Vagina (tissue), 2 donors: ENCODE measurements at regions not wholly inside any gene's neighbourhood (a gene's known extent, or its start where the extent isn't known, plus 50 kb on each side); places are given as distances from the start of the nearest gene placed in this dataset.

Experiments
- DNase-seq, 2 donors: peaks; one replicate each; pipeline ENCODE4 v3.0.0-alpha.2; 2017; ENCODE audit errors: extremely low spot score in 2 of 2
- H3K27ac ChIP-seq: fragments of 200-600 bp; sonication (generic); one replicate; pipeline ENCODE4 v1.5.1; 2019
- H3K27me3 ChIP-seq: fragments of 200-600 bp; sonication (generic); one replicate; pipeline ENCODE4 v1.5.1; 2019
- H3K36me3 ChIP-seq, 2 donors: fragments of 200-600 bp; sonication (generic); one replicate each; pipeline ENCODE4 v1.5.1; 2017 to 2019
- H3K4me1 ChIP-seq: fragments of 200-600 bp; sonication (generic); one replicate; pipeline ENCODE4 v1.5.1; 2019
- H3K4me3 ChIP-seq, 2 donors: fragments of 200-600 bp; sonication (generic); 1 replicate in 1 of 2; 2 replicates in 1 of 2; pipeline ENCODE4 v1.5.1; 2016 to 2019
- H3K9me3 ChIP-seq: fragments of 200-600 bp; sonication (generic); one replicate; pipeline ENCODE4 v1.5.1; 2019
- CTCF ChIP-seq, 3 experiments: fragments of 450-650 bp in 2 of 3; fragments of 200-600 bp in 1 of 3; sonication (generic) in 1 of 3; IDR thresholded peaks; one replicate each; pipeline ENCODE4 v1.5.1; 2017 to 2019; ENCODE audit warnings: antibody characterized with exemption in 3 of 3, mild to moderate bottlenecking in 2 of 3, moderate library complexity in 2 of 3
- POLR2A ChIP-seq, 2 donors: fragments of 450-650 bp; IDR thresholded peaks; one replicate each; pipeline ENCODE4 v1.6.1; 2017; ENCODE audit warnings: antibody characterized with exemption in 2 of 2, mild to moderate bottlenecking in 2 of 2, moderate library complexity in 2 of 2
- POLR2AphosphoS5 ChIP-seq, 2 donors: sonication (generic); formaldehyde crosslinking; IDR thresholded peaks; one replicate each; pipeline ENCODE4 v1.9.0; 2017; ENCODE audit warnings: antibody characterized with exemption in 2 of 2, mild to moderate bottlenecking in 2 of 2, low read depth in 1 of 2; ENCODE audit not compliant: insufficient read depth in 1 of 2
- intact Hi-C: fragments of 100-400 bp; cut with DNase I; formaldehyde crosslinking; loops from one replicate; pipeline ENCODE4 v1.15.1; 2023

GRCh38 chr5:38099205-38100168 is 158.9 kb upstream of the EGFLAM start:
- DNase-seq = no peak
- TF ChIP-seq CTCF (IDR thresholded peaks at IDR 0.05) (no peak), POLR2A (IDR thresholded peaks at IDR 0.05) (no peak), POLR2AphosphoS5 (IDR thresholded peaks at IDR 0.05; ENCODE audit: insufficient read depth in 1 of 2, low read depth in 1 of 2) (no peak)
- intact Hi-C loops = no loop called here

GRCh38 chr5:38094889-38095288 is 163.5 kb upstream of the EGFLAM start:
- intact Hi-C loops = no loop called here
- H3K4me1 ChIP-seq = no peaks in the 10 kb centered on the region

More at GRCh38 chr5:38099205-38100168, 158.9 kb upstream of the EGFLAM start:
- Histone ChIP-seq H3K9me3 (no peaks in the 10 kb centered on the region), H3K36me3 (no peaks in the 10 kb centered on the region), H3K4me1 (no peaks in the 10 kb centered on the region), H3K27me3 (no peaks in the 10 kb centered on the region), H3K27ac (no peak overlapping the region), H3K4me3 (no peak overlapping the region)

GRCh38 chr5:38093855-38094254 is 164.5 kb upstream of the EGFLAM start:
- DNase-seq = no peak

More at GRCh38 chr5:38094889-38095288, 163.5 kb upstream of the EGFLAM start:
- H3K27me3 ChIP-seq = no peaks in the 10 kb centered on the region
- no peak for DNase-seq
- no peaks in the 10 kb centered on the region for H3K9me3 ChIP-seq
- no peak overlapping the region for H3K4me3 ChIP-seq
- no peak overlapping the region for H3K27ac ChIP-seq
- TF ChIP-seq POLR2AphosphoS5 (IDR thresholded peaks at IDR 0.05; ENCODE audit: insufficient read depth in 1 of 2, low read depth in 1 of 2) = no peak
- no peaks in the 10 kb centered on the region for H3K36me3 ChIP-seq

GRCh38 chr5:38086777-38087176 is 171.6 kb upstream of the EGFLAM start:
- Histone ChIP-seq H3K4me3 (no peak overlapping the region), H3K27me3 (no peaks in the 10 kb centered on the region), H3K4me1 (no peaks in the 10 kb centered on the region), H3K36me3 (no peaks in the 10 kb centered on the region), H3K9me3 (no peaks in the 10 kb centered on the region), H3K27ac (no peak overlapping the region)
- no peak for TF ChIP-seq CTCF (IDR thresholded peaks at IDR 0.05)
- intact Hi-C loops = no loop called here
- DNase-seq = no peak

More at GRCh38 chr5:38093855-38094254, 164.5 kb upstream of the EGFLAM start:
- H3K9me3 ChIP-seq = no peaks in the 10 kb centered on the region
- H3K27ac ChIP-seq = no peak overlapping the region
- H3K36me3 ChIP-seq = no peaks in the 10 kb centered on the region
- no peaks in the 10 kb centered on the region for H3K27me3 ChIP-seq
- no peak overlapping the region for H3K4me3 ChIP-seq
- intact Hi-C loops = no loop called here
- TF ChIP-seq POLR2A (IDR thresholded peaks at IDR 0.05) (no peak), POLR2AphosphoS5 (IDR thresholded peaks at IDR 0.05; ENCODE audit: insufficient read depth in 1 of 2, low read depth in 1 of 2) (no peak), CTCF (IDR thresholded peaks at IDR 0.05) (no peak)
- no peaks in the 10 kb centered on the region for H3K4me1 ChIP-seq

DNA sequence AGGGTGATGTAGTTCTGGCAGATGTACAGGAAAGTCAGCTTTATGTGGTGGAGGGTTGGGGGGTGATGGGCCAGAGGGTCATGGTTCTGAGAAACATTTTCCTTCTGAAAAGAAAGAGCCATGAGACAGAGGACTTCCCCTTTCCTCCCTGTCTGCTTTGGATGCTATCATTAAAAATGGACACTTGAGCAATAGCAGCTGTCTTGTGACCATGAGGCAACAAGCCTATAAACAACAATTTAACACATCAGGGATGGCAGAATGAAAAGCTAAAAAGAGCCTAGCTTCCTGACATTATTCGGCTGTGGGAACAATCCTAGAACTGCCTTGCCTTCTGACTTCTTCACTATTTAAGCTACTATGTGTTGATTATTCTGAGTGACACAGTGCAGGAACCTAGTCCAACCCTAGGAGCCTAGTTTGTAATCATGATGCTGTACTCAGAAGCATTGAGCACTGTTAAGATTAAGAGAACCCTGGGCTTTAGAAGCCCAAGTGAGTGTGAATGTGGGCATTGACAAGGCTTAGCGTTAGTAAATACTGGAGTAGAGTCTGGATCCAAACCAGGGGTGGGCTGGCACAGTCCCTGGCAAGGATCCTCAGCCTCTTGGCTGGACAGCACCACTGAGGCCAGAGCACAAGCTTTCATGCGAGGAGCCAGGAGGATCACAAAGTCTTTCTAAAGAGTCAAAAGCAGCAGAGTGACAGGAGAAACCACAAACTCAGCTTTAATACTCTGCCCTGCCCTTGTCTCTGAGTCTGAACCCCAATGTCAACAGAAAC is 178.5 kb upstream of the EGFLAM start:
- Histone ChIP-seq H3K27me3 (no peaks in the 10 kb centered on the region), H3K9me3 (no peaks in the 10 kb centered on the region), H3K36me3 (no peaks in the 10 kb centered on the region), H3K27ac (no peak overlapping the region), H3K4me1 (no peaks in the 10 kb centered on the region), H3K4me3 (no peak overlapping the region)
- TF ChIP-seq POLR2AphosphoS5 (IDR thresholded peaks at IDR 0.05; ENCODE audit: insufficient read depth in 1 of 2, low read depth in 1 of 2) = no peak
- DNase-seq = no peak
- intact Hi-C loops = loop anchor here (5.0 kb wide), 1 partner anchor 1152 kb away; no protein-coding TSS in a partner anchor
